Testis (tissue), 2 donors: ENCODE measurements at regions not wholly inside any gene's neighbourhood (a gene's known extent, or its start where the extent isn't known, plus 50 kb on each side); places are given as distances from the start of the nearest gene placed in this dataset.

ENCODE experiments used
- CTCF ChIP-seq, 3 experiments: fragments of 450-650 bp in 2 of 3; fragments of 200-600 bp in 1 of 3; sonication (generic) in 1 of 3; IDR thresholded peaks; one replicate each; pipeline ENCODE4 v1.5.1; 2016 to 2019; ENCODE audit warnings: antibody characterized with exemption in 3 of 3, mild to moderate bottlenecking in 2 of 3, moderate library complexity in 1 of 3
- POLR2A ChIP-seq: fragments of 450-650 bp; IDR thresholded peaks from one replicate; pipeline ENCODE4 v1.6.1; 2017; ENCODE audit warnings: antibody characterized with exemption, mild to moderate bottlenecking, moderate library complexity

DNA sequence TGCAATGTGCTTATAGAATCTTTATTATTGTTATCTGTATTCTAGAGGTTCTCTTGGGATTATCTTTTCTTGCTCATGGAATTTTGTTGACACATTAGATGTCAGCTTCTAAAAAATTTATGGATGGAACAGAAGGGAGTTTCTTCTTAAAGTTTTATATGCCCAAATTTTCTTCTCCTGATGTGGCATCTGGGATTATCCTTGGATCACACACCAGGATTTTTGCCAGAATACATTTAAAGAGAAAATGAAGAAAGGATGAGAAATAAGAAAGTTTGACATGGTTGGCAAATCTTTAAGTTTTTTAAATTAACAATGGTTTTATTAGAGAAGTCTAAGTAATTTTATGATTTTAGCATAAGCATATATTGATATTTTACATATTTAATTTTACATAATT is 706.7 kb upstream of the TMEFF2 start:
- no peak for TF ChIP-seq CTCF (IDR thresholded peaks at IDR 0.05)
- TF ChIP-seq POLR2A, result no peak
